Pons (tissue), 1 donor: ENCODE measurements at regions not wholly inside any gene's neighbourhood (a gene's known extent, or its start where the extent isn't known, plus 50 kb on each side); places are given as distances from the start of the nearest gene placed in this dataset.

Source experiments
- DNase-seq: peaks from one replicate; pipeline ENCODE4 v3.0.0-alpha.2; 2016; ENCODE audit warnings: low spot score

- no peak for DNase-seq
These were observed 475.4 kb upstream of the ARGLU1 start for GRCh38 chr13:107043021-107043956.

- no peak for DNase-seq
These were observed 467.8 kb upstream of the ARGLU1 start for GRCh38 chr13:107035778-107036177.

- DNase-seq, result no peak
These were observed 467.2 kb upstream of the ARGLU1 start for GRCh38 chr13:107035186-107035585.

- DNase-seq, result no peak
These were observed 466.4 kb upstream of the ARGLU1 start for GRCh38 chr13:107034236-107034872.

- DNase-seq, result no peak
These were observed 463.8 kb upstream of the ARGLU1 start for GRCh38 chr13:107031716-107032115.

GRCh38 chr13:107028751-107029150, 460.8 kb upstream of the ARGLU1 start:
- no peak for DNase-seq

- peak; percentile 39 for DNase-seq
These were observed 458.1 kb upstream of the ARGLU1 start for GRCh38 chr13:107025991-107026390.

- no peak for DNase-seq
These were observed 455.4 kb upstream of the ARGLU1 start for GRCh38 chr13:107023335-107023734.

- no peak for DNase-seq
These were observed 452.5 kb upstream of the ARGLU1 start for GRCh38 chr13:107020393-107020792.

GRCh38 chr13:107018285-107018684, 450.3 kb upstream of the ARGLU1 start:
- no peak for DNase-seq

- no peak for DNase-seq
These were observed 438.7 kb upstream of the ARGLU1 start for GRCh38 chr13:107006661-107007060.

GRCh38 chr13:107005577-107005976, 437.6 kb upstream of the ARGLU1 start:
- DNase-seq, result no peak

- no peak for DNase-seq
These were observed 436.0 kb upstream of the ARGLU1 start for GRCh38 chr13:107003911-107004310.

- DNase-seq, result no peak
These were observed 430.7 kb upstream of the ARGLU1 start for GRCh38 chr13:106998664-106999063.

GRCh38 chr13:106997696-106998095, 429.8 kb upstream of the ARGLU1 start:
- no peak for DNase-seq

- DNase-seq, result no peak
These were observed 429.1 kb upstream of the ARGLU1 start for GRCh38 chr13:106996867-106997618.

GRCh38 chr13:106990594-106990993, 422.7 kb upstream of the ARGLU1 start:
- DNase-seq, result no peak

GRCh38 chr13:106989876-106990275, 421.9 kb upstream of the ARGLU1 start:
- DNase-seq, result no peak

- no peak for DNase-seq
These were observed 419.5 kb upstream of the ARGLU1 start for GRCh38 chr13:106987427-106987785.

GRCh38 chr13:106986687-106987426, 418.9 kb upstream of the ARGLU1 start:
- no peak for DNase-seq

- DNase-seq, result no peak
These were observed 418.1 kb upstream of the ARGLU1 start for GRCh38 chr13:106986033-106986484.

GRCh38 chr13:106985481-106985880, 417.5 kb upstream of the ARGLU1 start:
- no peak for DNase-seq
